ENCODE measurements at regions not wholly inside any gene's neighbourhood (a gene's known extent, or its start where the extent isn't known, plus 50 kb on each side); places are given as distances from the start of the nearest gene placed in this dataset.
"Not testable (repeated sequence)": the region's sequence is repeated elsewhere in the genome, so short reads cannot be mapped to it uniquely, and the experiment has no call there.

DNA sequence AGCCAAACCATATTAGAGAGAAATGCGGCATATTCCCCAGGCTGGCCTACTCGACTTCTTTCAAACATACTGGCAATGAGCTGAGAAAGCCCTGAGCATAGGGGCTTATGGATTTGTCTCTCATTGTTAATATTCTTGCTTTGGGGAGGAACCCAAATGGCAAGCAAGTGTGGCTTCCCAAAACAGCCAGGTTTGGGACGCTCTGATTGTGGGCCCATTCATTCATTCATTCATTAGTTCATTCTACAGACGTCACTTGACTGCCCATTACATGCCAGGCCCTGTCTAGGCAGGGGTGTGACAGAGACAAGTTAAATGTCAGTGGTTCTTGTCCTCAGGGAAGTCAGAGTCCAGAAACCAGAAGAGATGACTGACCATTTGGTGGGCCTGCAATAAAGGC is 77.4 kb upstream of the THBS1 start:
- DNase-seq (ENCODE audit: low read depth) = no peak

DNA sequence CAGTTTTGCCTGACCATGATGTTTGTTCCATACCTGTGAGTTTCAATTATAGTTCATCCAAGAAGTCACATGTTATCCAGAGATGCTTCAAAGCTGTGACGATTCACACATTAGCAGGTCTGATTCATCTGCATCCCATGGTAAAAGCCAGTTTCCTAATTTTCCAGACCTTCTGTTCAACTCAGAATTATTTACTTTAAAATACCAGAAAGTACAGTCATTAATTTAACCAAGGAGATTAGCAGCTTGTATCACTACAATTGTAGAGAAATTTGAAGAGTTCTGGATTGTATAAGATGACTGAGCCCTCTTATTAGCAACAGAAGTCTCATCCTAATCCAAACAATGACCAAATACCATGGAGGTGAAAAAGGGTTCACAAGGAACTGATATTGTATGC is 76.1 kb upstream of the THBS1 start:
- DNase-seq (ENCODE audit: low read depth) = no peak

DNA sequence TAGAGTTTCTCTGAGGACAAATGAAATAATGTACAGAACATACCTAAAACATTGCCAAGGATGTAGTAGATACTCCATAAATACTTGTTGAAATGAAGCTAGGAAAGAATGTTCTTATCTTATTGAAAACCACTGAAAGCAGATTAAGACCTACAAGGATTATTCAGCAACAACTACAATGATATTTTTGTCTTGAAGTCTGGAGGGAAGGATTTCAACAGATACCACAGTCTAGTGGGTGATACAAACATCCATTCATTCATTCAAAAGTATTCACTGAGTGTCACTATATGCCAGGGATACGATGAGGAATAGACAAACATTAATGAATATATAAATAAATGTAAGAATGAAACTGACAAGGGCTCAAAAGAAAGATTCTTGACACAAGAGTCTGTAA is 74.7 kb upstream of the THBS1 start:
- no peak for DNase-seq (ENCODE audit: low read depth)

DNA sequence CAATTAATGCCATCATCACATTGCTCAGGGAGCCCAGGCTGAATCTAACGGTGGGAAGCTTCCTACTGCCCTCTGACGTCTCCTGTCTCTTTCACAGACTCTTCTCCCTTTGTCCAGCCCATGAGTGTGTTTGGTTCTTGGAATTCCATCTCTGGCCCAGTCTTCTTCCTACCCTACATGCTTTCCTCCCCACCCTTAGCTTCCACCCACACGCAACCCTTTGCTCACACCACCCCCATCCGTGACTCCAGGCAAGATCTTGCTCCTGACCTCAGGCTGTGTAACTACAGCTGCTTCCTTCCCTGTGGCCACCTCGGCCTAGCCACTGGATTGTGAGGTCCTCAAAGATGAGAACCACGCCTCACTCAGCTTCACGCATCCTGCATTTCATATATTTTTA is 72.3 kb upstream of the THBS1 start:
- no peak for DNase-seq (ENCODE audit: low read depth)

DNA sequence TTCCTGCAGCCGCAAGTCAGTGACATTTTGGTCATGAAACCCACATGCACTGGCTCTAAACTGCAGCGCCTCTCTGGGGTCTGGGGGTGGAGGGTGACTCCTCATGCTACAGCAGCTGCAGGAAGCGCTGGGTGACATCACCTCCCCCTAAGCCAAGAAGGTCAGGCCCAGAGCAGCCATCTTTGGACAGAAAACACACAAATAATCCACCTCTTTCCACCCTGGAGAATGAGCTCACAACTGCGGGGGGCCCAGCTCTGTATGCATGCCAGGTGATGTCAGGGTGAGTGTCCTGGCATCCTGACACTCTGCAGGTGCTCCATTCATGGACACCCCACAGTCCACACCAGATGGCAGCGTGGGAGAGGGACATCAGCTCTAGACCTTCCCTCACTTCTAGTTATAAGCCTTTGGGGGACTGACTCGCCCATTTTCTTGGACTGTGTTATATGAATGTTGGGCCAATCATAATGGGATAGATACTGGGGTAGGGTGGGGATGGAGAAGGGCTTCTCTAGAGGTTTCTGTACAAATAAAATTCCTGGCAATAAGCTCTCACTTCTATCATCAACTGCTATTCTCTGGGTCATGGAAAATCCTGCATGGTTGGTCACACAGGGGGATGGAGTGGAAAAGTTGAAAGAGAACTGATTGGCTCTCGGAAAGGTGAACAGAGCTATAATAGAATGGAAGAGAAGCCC is 70.7 kb upstream of the THBS1 start:
- DNase-seq (ENCODE audit: low read depth) = no peak

DNA sequence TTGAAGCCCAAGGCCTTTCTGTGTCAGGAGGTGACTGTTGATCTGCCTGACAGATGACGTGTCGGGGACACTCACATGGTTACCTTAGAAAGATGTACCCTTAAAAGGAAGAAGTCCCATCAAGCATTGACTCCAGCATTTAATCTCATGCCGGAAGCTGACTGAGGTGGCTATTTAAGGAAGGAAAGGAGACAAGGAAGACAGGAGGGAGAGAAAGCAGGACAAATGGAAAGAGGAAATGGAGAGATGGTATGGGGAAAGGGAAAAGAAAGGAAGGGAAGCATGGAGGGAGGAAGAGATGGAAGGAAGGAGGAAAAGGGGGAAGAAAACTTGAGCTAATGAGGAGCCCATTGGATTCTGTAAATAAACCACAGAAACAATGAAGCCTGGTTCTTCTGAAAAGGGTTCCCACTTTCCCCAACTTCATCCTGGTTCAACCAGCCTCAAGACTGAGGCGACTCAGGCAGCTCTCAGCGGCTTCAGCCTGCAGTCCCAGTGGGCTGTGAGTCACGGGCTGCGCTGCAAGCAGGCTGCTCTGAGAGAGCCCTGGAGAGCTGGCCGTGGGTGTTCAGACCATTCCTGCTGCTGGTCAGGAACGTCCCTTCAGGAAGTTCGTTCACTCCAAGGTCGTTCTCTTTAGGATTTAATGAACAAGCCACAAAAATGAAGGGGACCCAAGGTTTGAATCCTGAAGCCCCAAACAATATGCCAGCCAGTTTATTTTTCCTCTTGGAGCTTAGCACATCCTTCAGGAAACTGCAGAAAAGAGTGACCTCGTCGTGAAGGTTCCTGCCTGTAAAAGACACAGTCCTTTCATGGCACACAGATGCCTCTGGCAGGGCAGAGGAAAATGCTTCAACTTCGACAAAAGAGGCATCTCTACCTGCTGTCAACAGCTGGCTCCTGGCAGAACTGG is 69.6 kb upstream of the THBS1 start:
- no peak for DNase-seq (ENCODE audit: low read depth)

DNA sequence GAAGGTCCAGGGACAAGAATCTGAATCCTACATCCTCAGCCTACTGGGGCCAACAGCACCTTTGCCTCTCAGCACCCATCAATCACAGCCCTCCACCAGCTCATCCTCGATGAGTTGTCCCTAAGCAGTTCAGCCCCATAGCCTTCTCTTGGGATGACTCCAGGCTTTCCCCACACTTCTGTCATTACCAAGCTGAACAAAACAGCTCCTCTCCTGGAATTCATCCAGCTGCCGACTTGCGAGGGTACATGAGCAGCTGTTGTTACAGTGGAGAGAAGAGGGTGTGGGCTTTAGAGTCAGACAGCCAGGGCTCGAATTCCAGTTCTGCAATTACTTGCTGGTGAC is 69.0 kb upstream of the THBS1 start:
- no peak for DNase-seq (ENCODE audit: low read depth)

DNA sequence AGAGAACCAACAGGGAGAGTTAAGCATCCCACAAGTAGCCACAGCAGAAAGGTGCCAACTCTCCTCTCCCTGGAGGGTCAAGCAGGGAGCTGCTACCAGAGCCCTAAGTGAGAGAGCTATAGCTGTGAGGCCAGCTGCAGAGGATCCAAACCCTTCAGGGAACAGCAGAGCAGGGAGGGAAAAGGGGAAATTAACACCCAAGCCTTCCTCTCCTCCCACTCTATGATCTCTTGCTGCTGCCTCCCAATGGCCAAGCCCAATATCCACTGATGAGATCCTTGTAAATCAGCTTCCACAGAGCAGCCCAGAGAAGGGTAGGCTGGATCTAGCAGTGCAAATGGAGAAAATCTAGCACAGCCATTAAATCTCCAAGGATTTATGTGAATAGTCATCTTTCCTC is 68.2 kb upstream of the THBS1 start:
- no peak for DNase-seq (ENCODE audit: low read depth)

DNA sequence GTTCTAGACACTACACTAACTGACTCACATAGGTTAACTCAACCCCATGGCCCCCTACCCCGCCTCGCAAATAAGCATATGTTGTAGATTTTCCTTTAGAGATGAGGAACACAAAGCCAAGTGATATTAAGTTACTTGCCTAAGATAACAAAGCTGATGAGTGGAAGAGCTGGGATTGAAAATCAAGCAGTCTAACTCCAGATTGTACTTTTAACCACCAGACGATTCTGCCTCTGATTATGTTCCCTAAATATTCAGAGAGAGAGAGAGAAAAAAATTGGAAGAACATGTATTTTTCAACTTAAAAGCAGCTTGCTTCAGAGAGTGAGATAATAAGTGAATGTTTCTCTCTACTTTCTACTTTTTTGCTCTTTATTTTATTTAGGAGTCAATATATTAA is 66.9 kb upstream of the THBS1 start:
- DNase-seq (ENCODE audit: low read depth) = no peak

DNA sequence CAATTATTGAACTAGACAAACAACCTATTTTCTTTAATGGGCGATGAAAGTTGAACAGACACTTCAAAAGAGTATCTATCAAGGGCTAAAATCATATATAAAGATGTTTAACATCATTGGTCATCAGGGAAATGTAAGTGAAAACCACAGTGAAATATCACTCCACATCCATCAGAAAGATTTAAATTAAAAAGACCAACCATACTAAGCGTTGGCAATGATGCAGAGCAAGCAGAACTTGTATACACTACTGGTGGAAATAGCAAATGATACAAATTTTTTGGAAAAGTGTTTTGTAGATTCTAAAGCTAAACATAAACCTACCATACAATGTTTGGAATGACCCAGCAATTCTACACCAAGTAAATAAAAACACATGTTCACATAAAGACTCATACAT is 65.9 kb upstream of the THBS1 start:
- no peak for DNase-seq (ENCODE audit: low read depth)

DNA sequence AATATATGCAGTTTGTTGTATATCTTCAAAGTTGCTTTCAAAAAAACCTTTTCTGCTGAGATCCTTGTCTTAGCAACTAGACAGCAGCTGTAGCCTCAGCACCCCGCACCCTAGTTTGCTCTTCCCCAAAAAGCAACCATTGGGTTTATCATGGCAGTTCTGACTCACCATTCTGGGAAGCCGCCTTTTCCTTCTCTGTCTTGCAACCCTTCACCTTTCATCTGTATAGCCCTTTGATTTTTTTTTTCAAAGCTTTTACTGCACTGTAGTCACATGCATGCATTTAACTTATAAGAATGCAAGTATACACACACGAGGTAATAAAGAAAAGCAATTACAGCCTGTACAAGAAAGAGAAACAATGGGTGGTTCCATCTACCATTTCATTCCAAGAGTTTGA is 65.1 kb upstream of the THBS1 start:
- no peak for DNase-seq (ENCODE audit: low read depth)

DNA sequence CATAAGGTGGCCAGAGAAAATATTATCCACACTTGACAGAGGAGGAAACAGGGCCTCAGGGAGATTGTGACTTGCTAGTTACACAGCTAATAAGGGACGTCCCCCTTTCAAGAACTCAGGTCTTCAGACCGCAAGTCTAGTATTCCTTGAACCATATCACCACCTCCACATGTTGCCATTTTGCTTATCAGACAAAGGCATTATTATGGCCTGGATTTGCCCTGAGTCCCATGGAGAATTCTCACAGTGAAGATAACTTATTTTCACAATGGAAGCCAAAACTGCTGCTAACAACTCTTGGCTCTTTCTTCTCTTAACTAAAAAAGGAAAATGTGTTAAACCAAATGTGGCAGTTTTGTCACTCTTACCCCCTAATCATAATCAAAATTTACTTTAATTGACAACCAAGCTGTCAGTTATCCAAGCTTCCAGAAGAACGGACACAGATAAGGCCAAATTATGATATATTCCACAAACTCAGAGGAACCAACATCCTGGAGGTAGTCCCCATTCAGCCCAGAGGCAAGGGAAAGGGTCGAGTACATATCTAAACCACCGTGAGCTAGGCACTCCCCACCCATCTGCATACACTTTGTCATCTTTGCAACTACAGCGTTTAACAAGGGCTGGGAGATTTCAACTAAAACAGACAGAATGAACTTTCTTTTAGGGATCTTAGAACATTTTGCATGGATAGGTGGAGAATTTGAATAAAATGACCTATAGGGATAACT is 63.6 kb upstream of the THBS1 start:
- no peak for DNase-seq (ENCODE audit: low read depth)

DNA sequence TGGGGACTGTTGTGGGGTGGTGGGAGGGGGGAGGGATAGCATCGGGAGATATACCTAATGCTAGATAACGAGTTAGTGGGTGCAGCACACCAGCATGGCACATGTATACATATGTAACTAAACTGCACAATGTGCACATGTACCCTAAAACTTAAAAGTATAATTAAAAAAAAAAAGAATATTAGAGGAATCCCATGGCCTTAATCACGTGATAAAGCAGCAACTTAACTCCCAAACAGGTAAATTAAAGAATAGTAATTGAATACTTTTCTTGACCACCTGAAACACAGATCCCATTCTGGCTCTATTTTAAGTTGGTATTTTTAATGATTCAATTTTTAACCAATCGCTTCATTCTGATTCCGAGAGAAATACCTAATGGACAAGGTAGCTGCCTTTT is 56.9 kb upstream of the THBS1 start:
- DNase-seq (ENCODE audit: low read depth) = not testable (repeated sequence)

DNA sequence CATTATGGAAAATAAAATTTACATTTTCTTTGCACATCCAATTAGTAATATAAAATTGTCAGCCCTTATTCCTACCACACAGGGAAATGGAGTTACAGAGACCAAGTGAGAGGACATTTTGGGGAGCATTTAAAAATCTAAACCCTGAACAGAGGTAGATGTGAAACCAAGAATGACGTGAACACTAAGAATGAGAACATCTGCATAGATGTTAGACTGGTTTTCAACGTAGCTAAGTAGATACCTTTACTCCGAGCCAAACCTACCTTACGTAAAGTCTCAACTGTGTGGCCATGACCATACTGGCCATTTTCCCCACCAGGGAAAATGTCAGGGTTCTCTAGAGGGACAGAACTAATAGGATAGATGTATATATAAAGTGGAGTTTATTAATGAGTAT is 51.4 kb upstream of the THBS1 start:
- no peak for DNase-seq (ENCODE audit: low read depth)

DNA sequence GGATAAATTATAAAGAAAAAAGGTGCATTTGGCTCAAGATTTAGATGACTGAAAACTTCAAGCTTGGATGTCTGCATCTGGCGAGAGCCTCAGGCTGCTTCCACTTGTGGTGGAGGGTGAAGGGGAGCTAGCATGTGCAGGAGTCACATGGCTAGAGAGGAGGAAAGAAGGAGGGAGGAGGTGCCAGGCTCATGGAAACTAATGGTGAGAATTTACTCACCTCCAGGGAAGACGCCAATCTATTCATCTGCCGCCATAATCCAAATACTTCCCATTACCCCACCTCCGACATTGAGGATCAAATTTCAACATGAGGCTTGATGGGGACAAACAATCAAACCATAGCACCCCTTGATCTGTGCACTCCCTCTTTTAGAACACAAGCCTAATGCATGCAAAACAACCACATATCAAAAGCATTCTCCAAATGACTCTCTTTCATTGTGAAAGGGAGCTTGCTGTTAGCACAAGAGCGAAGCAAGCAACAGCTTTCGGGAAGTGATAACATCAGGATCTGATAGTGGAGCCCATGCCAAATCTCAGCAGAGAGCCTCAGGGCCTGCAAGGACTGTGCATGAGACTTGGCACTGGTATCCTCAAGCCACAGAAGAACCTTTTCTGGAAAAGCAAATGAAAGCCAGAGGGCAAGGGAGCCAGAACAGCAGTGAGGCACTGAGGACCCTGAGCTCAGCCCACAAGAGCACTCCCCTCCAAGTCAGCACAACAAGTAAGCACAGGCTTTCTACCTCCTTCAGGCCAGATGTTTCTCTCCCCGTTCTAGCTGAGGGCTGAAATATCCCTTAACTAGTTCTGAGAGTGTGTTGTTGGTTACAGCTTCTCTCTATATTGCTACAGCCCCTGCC is 50.2 kb upstream of the THBS1 start:
- no peak for DNase-seq (ENCODE audit: low read depth)
